GM12878 (cell line): ENCODE measurements at regions not wholly inside any gene's neighbourhood (a gene's known extent, or its start where the extent isn't known, plus 50 kb on each side); places are given as distances from the start of the nearest gene placed in this dataset.

ENCODE experiments used
- ATAC-seq: fragments of 200-7000 bp; cut with Tn5 transposase; 3 replicates; pipeline ENCODE4 v1.9.1; 2020; ENCODE audit warnings: mild to moderate bottlenecking, moderate library complexity
- BruUV-seq: library from RNA; stranded (reverse); fragments of 400-500 nt; replicated peaks from 2 replicates; lab custom pipeline; 2021; lab: Mats Ljungman, UMichigan
- CTCF ChIA-PET: fragments of 300-600 bp; sonication (Branson Sonifier 250); formaldehyde crosslinking; extraction: SDS; loops from one replicate; lab custom pipeline; 2021; ENCODE audit warnings: inconsistent platforms; lab: Yijun Ruan, JAX
- POLR2A ChIA-PET: fragments of 350-600 bp; formaldehyde crosslinking; extraction: SDS; loops from one replicate; lab custom pipeline; 2021; ENCODE audit warnings: inconsistent platforms; lab: Charles Lee
- RAD21 ChIA-PET: fragments of 300-600 bp; sonication (Branson Sonifier 250); formaldehyde crosslinking; loops from one replicate; lab custom pipeline; 2023; ENCODE audit warnings: antibody characterized with exemption; ENCODE audit not compliant: unreplicated experiment; lab: Charles Lee
- SMC1A ChIA-PET: fragments of 300-600 bp; sonication (Branson Sonifier 250); formaldehyde crosslinking; loops from one replicate; lab custom pipeline; 2023; ENCODE audit not compliant: unreplicated experiment, uncharacterized antibody; lab: Charles Lee
- DNase-seq: peaks from one replicate; pipeline ENCODE4 v3.0.0-alpha.2; 2011; ENCODE audit warnings: low read depth, low spot score
- FAIRE-seq: peaks from 3 replicates; lab custom pipeline; 2011; peaks lifted over from hg19 to GRCh38; lab: Jason Lieb, UNC
- H2AFZ ChIP-seq: 2 replicates; pipeline ENCODE4 v1.6.0; 2011; ENCODE audit warnings: low read depth, low read length, control low read depth; ENCODE audit not compliant: control insufficient read depth
- H3K27ac ChIP-seq: 2 replicates; pipeline ENCODE4 v1.5.1; 2011; ENCODE audit warnings: control low read depth; ENCODE audit not compliant: control insufficient read depth, insufficient read depth
- H3K27me3 ChIP-seq, 2 experiments: replicated peaks in 1 of 2; 2 replicates each; pipeline versions ENCODE4 v1.6.0 to v1.6.1; 2011; ENCODE audit warnings: low read length in 1 of 2; ENCODE audit not compliant: control insufficient read depth in 2 of 2, insufficient read depth in 2 of 2
- H3K36me3 ChIP-seq, 2 experiments: 2 replicates each; pipeline ENCODE4 v1.5.1; 2011; ENCODE audit warnings: low read length in 1 of 2; ENCODE audit not compliant: control insufficient read depth in 2 of 2, insufficient read depth in 2 of 2
- H3K4me1 ChIP-seq: 2 replicates; pipeline ENCODE4 v1.6.1; 2011; ENCODE audit warnings: mild to moderate bottlenecking, low read length, moderate library complexity, mixed read lengths; ENCODE audit not compliant: control insufficient read depth, insufficient read depth
- H3K4me2 ChIP-seq: 2 replicates; pipeline ENCODE4 v1.6.0; 2011; ENCODE audit warnings: control low read depth; ENCODE audit not compliant: control insufficient read depth, insufficient read depth
- H3K4me3 ChIP-seq: fragments of 200-600 bp; sonication (generic); 2 replicates; pipeline ENCODE4 v1.5.1; 2016
- H3K79me2 ChIP-seq: 2 replicates; pipeline ENCODE4 v1.6.0; 2011; ENCODE audit warnings: low read length; ENCODE audit not compliant: control insufficient read depth, insufficient read depth
- H3K9ac ChIP-seq: 2 replicates; pipeline ENCODE4 v1.8.0; 2011; ENCODE audit warnings: low read length, control low read depth, mixed read lengths; ENCODE audit not compliant: control insufficient read depth, insufficient read depth
- H3K9me3 ChIP-seq: replicated peaks from 3 replicates; pipeline ENCODE4 v1.5.1; 2011; ENCODE audit warnings: mild to moderate bottlenecking, low read length; ENCODE audit not compliant: control insufficient read depth, insufficient read depth
- H4K20me1 ChIP-seq: 2 replicates; pipeline ENCODE4 v1.6.0; 2011; ENCODE audit not compliant: control insufficient read depth, insufficient read depth
- BRCA1 ChIP-seq: IDR thresholded peaks from 2 replicates; pipeline ENCODE4 v1.6.1; 2011; ENCODE audit warnings: low read depth, low read length, improper control_type of control experiment
- CHD2 ChIP-seq: IDR thresholded peaks from 2 replicates; pipeline ENCODE4 v1.6.1; 2011; ENCODE audit warnings: low read depth, low read length, improper control_type of control experiment, borderline replicate concordance
- CREM ChIP-seq: IDR thresholded peaks from 2 replicates; pipeline ENCODE4 v1.6.1; 2014; ENCODE audit warnings: antibody characterized with exemption, low read depth
- DPF2 ChIP-seq: fragments of 450-650 bp; IDR thresholded peaks from 2 replicates; pipeline ENCODE4 v1.6.1; 2017; ENCODE audit warnings: mild to moderate bottlenecking
- EED ChIP-seq: sonication (generic); IDR thresholded peaks from 2 replicates; pipeline ENCODE4 v1.6.1; 2016; ENCODE audit warnings: antibody characterized with exemption, low read depth
- EP300 ChIP-seq, 2 experiments: fragments of 150-350 bp in 1 of 2; IDR thresholded peaks; 2 replicates each; pipeline ENCODE4 v1.6.1; 2011 to 2012; ENCODE audit warnings: low read depth in 2 of 2, low read length in 2 of 2, borderline replicate concordance in 1 of 2, improper control_type of control experiment in 1 of 2, inconsistent platforms in 1 of 2; ENCODE audit not compliant: control insufficient read depth in 1 of 2
- HDAC2 ChIP-seq: fragments of 200-600 bp; sonication (generic); IDR thresholded peaks from 2 replicates; pipeline ENCODE4 v1.6.1; 2017
- MXI1 ChIP-seq: fragments of 150-350 bp; IDR thresholded peaks from 2 replicates; pipeline ENCODE4 v1.6.1; 2011; ENCODE audit warnings: low read depth, mild to moderate bottlenecking, inconsistent platforms, low read length, improper control_type of control experiment
- NFXL1 ChIP-seq: fragments of 450-650 bp; IDR thresholded peaks from 2 replicates; pipeline ENCODE4 v1.6.1; 2017; ENCODE audit warnings: antibody characterized with exemption, mild to moderate bottlenecking, borderline replicate concordance
- NFYB ChIP-seq: IDR thresholded peaks from 2 replicates; pipeline ENCODE4 v1.6.1; 2011; ENCODE audit warnings: low read depth, mild to moderate bottlenecking, low read length, improper control_type of control experiment, moderate library complexity; ENCODE audit not compliant: insufficient read depth
- SMAD1 ChIP-seq: fragments of 450-650 bp; IDR thresholded peaks from 2 replicates; pipeline ENCODE4 v1.6.1; 2018; ENCODE audit warnings: mild to moderate bottlenecking, low read depth; ENCODE audit not compliant: partially characterized antibody
- SRF ChIP-seq, 2 experiments: IDR thresholded peaks; 2 replicates each; pipeline ENCODE4 v1.6.1; 2011; ENCODE audit warnings: low read depth in 2 of 2, low read length in 2 of 2, mild to moderate bottlenecking in 1 of 2, moderate library complexity in 1 of 2
- STAT3 ChIP-seq: IDR thresholded peaks from 2 replicates; pipeline ENCODE4 v1.6.1; 2011; ENCODE audit warnings: low read depth, low read length, improper control_type of control experiment
- SUPT20H ChIP-seq: IDR thresholded peaks from 2 replicates; pipeline ENCODE4 v1.6.1; 2011; ENCODE audit warnings: low read depth, mild to moderate bottlenecking, low read length, moderate library complexity, borderline replicate concordance; ENCODE audit not compliant: control insufficient read depth
- SUZ12 ChIP-seq: fragments of 200-600 bp; sonication (generic); IDR thresholded peaks from one replicate; pipeline ENCODE4 v1.6.1; 2018; ENCODE audit warnings: antibody characterized with exemption, mild to moderate bottlenecking; ENCODE audit not compliant: unreplicated experiment
- TCF3 ChIP-seq: IDR thresholded peaks from 2 replicates; pipeline ENCODE4 v1.6.1; 2012; ENCODE audit warnings: low read depth, mild to moderate bottlenecking, low read length, borderline replicate concordance; ENCODE audit not compliant: insufficient read depth
- TCF7 ChIP-seq: IDR thresholded peaks from 2 replicates; pipeline ENCODE4 v1.6.1; 2014; ENCODE audit warnings: antibody characterized with exemption, borderline replicate concordance
- ZNF274 ChIP-seq: IDR thresholded peaks from one replicate; pipeline ENCODE4 v1.8.0; 2011; ENCODE audit not compliant: insufficient read length, insufficient read depth
- WGBS: methylation state at CpG from one replicate; pipeline ENCODE4 v1.1.6; 2016; ENCODE audit warnings: low lambda C conversion rate; ENCODE audit not compliant: insufficient replicate concordance, insufficient coverage; ENCODE audit errors: missing lambda C conversion rate; 5-methylcytosine and 5-hydroxymethylcytosine counted together
- in situ Hi-C: fragments of 300-500 bp; cut with MboI; formaldehyde crosslinking; loops from 9 replicates; pipeline ENCODE4 v1.14.3; 2018; ENCODE audit warnings: mixed read lengths
- intact Hi-C: fragments of 100-400 bp; cut with micrococcal nuclease; formaldehyde crosslinking; loops from one replicate; pipeline ENCODE4 v1.14.2; 2022; ENCODE audit not compliant: unreplicated experiment
- TF ChIP-seq, protein P1 (sequence below): IDR thresholded peaks from 2 replicates; pipeline ENCODE4 v1.6.1; 2011; ENCODE audit warnings: borderline replicate concordance, low read depth, mild to moderate bottlenecking, moderate library complexity, mixed read lengths, low read length; ENCODE audit not compliant: insufficient read depth; ENCODE audit errors: extremely low read length

DNA sequence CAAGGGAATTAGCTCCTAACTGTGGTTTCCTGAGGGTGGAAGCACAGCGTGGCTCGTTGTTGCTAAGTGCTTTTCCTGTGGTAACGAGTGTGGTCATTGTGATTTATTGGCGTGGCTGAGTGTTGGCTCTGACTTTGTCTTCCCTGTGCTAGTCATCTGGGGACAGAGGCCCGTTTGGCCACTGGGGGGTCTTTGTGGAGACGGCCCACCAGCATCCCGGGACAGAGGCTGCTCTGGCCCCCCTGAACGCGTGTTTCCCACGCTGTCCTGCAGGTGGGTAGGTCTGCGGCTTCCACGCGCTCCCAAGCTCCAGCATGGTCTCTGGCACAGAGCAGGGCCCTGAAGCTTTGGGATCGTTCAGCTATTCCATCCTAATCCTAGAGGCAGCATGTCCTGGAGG is 1040.0 kb downstream of the TBC1D22A start:
- POLR2A ChIA-PET, result no interaction called here
- SMC1A ChIA-PET, result no interaction called here
- no peak for FAIRE-seq

DNA sequence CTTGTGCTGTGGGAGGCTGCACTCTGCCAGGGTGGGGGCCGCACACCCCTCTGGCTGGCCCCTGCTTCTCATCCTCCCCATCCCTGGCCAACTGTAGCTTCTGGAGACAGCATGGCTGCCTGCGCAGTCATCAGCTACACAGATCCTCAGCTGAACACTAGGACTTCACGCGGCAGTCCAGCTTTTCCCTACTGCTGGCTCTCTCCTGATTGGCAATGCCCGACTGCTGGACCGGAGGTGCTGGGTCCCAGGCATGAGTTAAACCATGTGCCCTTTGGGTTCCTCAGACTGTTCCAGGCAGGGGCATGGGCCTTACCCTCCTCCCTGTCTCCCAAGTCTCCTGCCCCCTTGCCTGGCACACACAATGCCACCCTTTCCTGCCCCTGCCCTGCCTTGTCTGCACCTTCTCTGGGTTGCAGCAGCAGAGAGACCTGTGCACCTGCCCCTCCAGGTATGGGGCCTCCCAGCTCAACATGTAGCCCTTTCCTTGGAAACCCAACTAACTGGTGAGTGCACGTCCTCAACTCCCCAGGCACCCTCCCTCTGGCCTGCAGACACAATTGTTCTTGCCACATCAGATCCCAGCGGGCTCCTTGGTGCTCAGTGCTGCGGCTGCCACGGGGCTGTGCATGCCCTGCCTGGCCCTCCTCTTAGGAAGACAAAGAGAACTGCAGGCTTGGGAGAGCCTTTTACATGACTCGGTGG is 1039.2 kb downstream of the TBC1D22A start:
- Histone ChIP-seq H3K9me3 (no peaks in the 10 kb centered on the region; the same call in 2 of the 3 replicates), H3K79me2 (no peaks in the 10 kb centered on the region), H3K9ac (no peak overlapping the region), H3K4me1 (no peaks in the 10 kb centered on the region), H3K4me2 (no peak overlapping the region), H3K4me3 (no peak overlapping the region), H3K27me3 (no peaks in the 10 kb centered on the region), H3K27ac (no peak overlapping the region), H4K20me1 (no peaks in the 10 kb centered on the region), H3K36me3 (no peaks in the 10 kb centered on the region), H2AFZ (no peak overlapping the region)
- ChIA-PET POLR2A (no interaction called here), RAD21 (no interaction called here), SMC1A (no interaction called here), CTCF (no interaction called here)
- intact Hi-C loops (no loop called here), in situ Hi-C loops (no loop called here)
- BruUV-seq, result no TSS peak
- 34% methylated on average over 11 of the region's 11 CpGs for WGBS
- no peak for ATAC-seq
- TF ChIP-seq SMAD1 (no peak), BRCA1 (no peak), NFYB (no peak), NFXL1 (no peak), MXI1 (no peak), TCF7 (no peak), DPF2 (no peak), SUPT20H (no peak), SRF (IDR thresholded peaks at IDR 0.05; ENCODE audit: low read depth in 2 of 2, low read length in 2 of 2) (no peak)
- TF ChIP-seq, protein P1, sequence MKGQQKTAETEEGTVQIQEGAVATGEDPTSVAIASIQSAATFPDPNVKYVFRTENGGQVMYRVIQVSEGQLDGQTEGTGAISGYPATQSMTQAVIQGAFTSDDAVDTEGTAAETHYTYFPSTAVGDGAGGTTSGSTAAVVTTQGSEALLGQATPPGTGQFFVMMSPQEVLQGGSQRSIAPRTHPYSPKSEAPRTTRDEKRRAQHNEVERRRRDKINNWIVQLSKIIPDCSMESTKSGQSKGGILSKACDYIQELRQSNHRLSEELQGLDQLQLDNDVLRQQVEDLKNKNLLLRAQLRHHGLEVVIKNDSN, result no peak
- no peak for FAIRE-seq
- DNase-seq, result no peak

More for the DNA sequence above, 1040.0 kb downstream of the TBC1D22A start:
- DNase-seq (no peak), ATAC-seq (no peak)
- in situ Hi-C loops (no loop called here), intact Hi-C loops (no loop called here)
- no peaks in the 10 kb centered on the region for H4K20me1 ChIP-seq
- ChIA-PET CTCF (no interaction called here), RAD21 (no interaction called here)
- H3K36me3 ChIP-seq, result no peaks in the 10 kb centered on the region
- TF ChIP-seq EP300 (IDR thresholded peaks at IDR 0.05; ENCODE audit: borderline replicate concordance in 1 of 2, control insufficient read depth in 1 of 2, low read depth in 2 of 2, low read length in 2 of 2), result no peak
- no peak for TF ChIP-seq STAT3
- TF ChIP-seq ZNF274, result no peak
- TF ChIP-seq SUZ12, result no peak
- TF ChIP-seq TCF3, result no peak
- TF ChIP-seq EED, result no peak
- TF ChIP-seq CREM, result no peak
- no peak for TF ChIP-seq HDAC2
- no peak for TF ChIP-seq CHD2
- H3K9me3 ChIP-seq, result no peaks in the 10 kb centered on the region
- H3K4me1 ChIP-seq, result no peaks in the 10 kb centered on the region
- H3K27me3 ChIP-seq, result no peaks in the 10 kb centered on the region
- no peaks in the 10 kb centered on the region for H3K79me2 ChIP-seq
- H2AFZ ChIP-seq, result no peak overlapping the region
- no peak overlapping the region for H3K4me2 ChIP-seq
- WGBS, result 31% methylated on average over 14 of the region's 14 CpGs
- H3K9ac ChIP-seq, result no peak overlapping the region
- no TSS peak for BruUV-seq
- no peak overlapping the region for H3K4me3 ChIP-seq
- H3K27ac ChIP-seq, result no peak overlapping the region
